Panc1 (cell line): ENCODE measurements at regions not wholly inside any gene's neighbourhood (a gene's known extent, or its start where the extent isn't known, plus 50 kb on each side); places are given as distances from the start of the nearest gene placed in this dataset.

Source experiments
- ATAC-seq: fragments of 200-7000 bp; cut with Tn5 transposase; 2 replicates; pipeline ENCODE4 v1.9.1; 2020; ENCODE audit warnings: mild to moderate bottlenecking, moderate library complexity
- BruUV-seq: library from RNA; stranded (reverse); fragments of 400-500 nt; replicated peaks from 2 replicates; lab custom pipeline; 2021; lab: Mats Ljungman, UMichigan
- CTCF ChIA-PET: fragments of 300-600 bp; sonication (Branson Sonifier 250); formaldehyde crosslinking; loops from one replicate; lab custom pipeline; 2022; ENCODE audit warnings: antibody characterized with exemption; lab: Charles Lee
- POLR2A ChIA-PET: fragments of 300-600 bp; sonication (Branson Sonifier 250); formaldehyde crosslinking; loops from one replicate; lab custom pipeline; 2022; ENCODE audit warnings: antibody characterized with exemption; lab: Charles Lee
- DNase-seq: peaks from one replicate; pipeline ENCODE4 v3.0.0-alpha.2; 2010; ENCODE audit warnings: low read depth, low spot score
- H3K27ac ChIP-seq: 2 replicates; pipeline ENCODE4 v1.5.1; 2011; ENCODE audit warnings: mild to moderate bottlenecking, low read length, inconsistent platforms
- H3K27me3 ChIP-seq: fragments of 200-500 bp; sonication (Bioruptor generic); 2 replicates; pipeline ENCODE4 v1.6.0; 2014; ENCODE audit warnings: low read length, inconsistent platforms; ENCODE audit not compliant: control insufficient read depth, insufficient read depth
- H3K36me3 ChIP-seq: fragments of 200-500 bp; sonication (Bioruptor generic); 2 replicates; pipeline ENCODE4 v1.5.1; 2014; ENCODE audit warnings: inconsistent platforms, mild to moderate bottlenecking, low read length, moderate library complexity; ENCODE audit not compliant: control insufficient read depth, insufficient read depth
- H3K4me1 ChIP-seq: 2 replicates; pipeline ENCODE4 v1.5.1; 2011; ENCODE audit warnings: inconsistent platforms, mild to moderate bottlenecking, low read length, moderate library complexity; ENCODE audit not compliant: control insufficient read depth, insufficient read depth
- H3K4me3 ChIP-seq, 2 experiments: 2 replicates each; pipeline ENCODE4 v1.5.1; 2011 to 2012; ENCODE audit warnings: low read depth in 2 of 2, low read length in 2 of 2, mild to moderate bottlenecking in 2 of 2, inconsistent platforms in 1 of 2, moderate library complexity in 1 of 2
- H3K9me3 ChIP-seq: fragments of 200-500 bp; sonication (Bioruptor generic); 2 replicates; pipeline ENCODE4 v1.5.1; 2014; ENCODE audit warnings: low read depth, mild to moderate bottlenecking, inconsistent platforms, low read length, moderate library complexity; ENCODE audit not compliant: control insufficient read depth, insufficient read depth
- POLR2AphosphoS5 ChIP-seq: IDR thresholded peaks from 2 replicates; pipeline ENCODE4 v1.6.1; 2012; ENCODE audit warnings: mild to moderate bottlenecking, low read depth, low read length, moderate library complexity
- SIN3A ChIP-seq: IDR thresholded peaks from 2 replicates; pipeline ENCODE4 v1.6.1; 2012; ENCODE audit warnings: low read depth, mild to moderate bottlenecking, low read length, moderate library complexity, borderline replicate concordance; ENCODE audit not compliant: insufficient read depth
- TCF7L2 ChIP-seq: IDR thresholded peaks from 2 replicates; pipeline ENCODE4 v1.6.1; 2011; ENCODE audit warnings: mild to moderate bottlenecking, low read depth, low read length, inconsistent platforms
- in situ Hi-C: cut with HindIII; loops from 2 replicates; pipeline ENCODE4 v1.10.0; 2016; ENCODE audit warnings: low sequenced_read_pairs, low pct_unique_long_range_greater_than_20kb
- intact Hi-C: fragments of 100-400 bp; cut with micrococcal nuclease; formaldehyde crosslinking; loops from one replicate; pipeline ENCODE4 v1.10.0; 2022; ENCODE audit not compliant: unreplicated experiment
- TF ChIP-seq, protein P1 (sequence below), 2 experiments: IDR thresholded peaks; 2 replicates each; pipeline ENCODE4 v1.6.1; 2011 to 2012; ENCODE audit warnings: low read depth in 2 of 2, control low read depth in 1 of 2, low read length in 1 of 2, mild to moderate bottlenecking in 1 of 2, moderate library complexity in 1 of 2; ENCODE audit not compliant: insufficient read depth in 1 of 2
- TF ChIP-seq, protein P2 (sequence below): fragments of 450-650 bp; IDR thresholded peaks from 2 replicates; pipeline ENCODE4 v1.5.1; 2017; ENCODE audit warnings: mild to moderate bottlenecking

DNA sequence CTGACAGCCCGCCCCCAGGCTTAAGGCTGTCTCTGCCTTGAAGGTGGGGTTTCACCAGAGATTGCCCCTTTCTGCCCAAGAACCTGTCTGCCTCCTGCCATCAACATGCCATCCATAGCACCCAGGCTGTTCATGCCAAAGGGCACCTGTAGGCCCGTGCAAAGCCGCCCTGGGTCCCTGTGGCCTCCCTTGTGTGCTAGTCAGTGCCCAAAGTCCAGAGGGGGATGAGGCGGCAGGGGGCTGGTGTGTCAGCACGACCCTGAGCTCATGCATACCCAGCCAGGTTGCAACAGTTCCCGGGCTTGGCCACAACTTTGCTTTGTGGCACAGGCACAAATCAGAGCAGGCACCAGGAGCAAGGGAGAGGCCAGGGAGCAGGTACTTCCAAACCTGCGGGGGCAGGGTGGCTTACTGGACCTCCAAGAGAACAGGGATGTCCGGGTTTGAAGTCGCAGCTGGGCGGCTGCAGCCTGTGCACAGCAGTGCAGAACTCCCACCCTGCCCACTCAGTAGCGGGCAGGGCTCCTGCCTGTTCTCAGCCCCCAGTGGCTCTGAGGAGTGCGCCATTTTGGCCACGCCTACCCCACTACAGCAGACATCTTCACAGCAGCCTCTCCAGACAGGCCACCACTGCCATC lies 671.1 kb upstream of the GRM3 start:
- Histone ChIP-seq H3K36me3 (no peaks in the 10 kb centered on the region; the same call in 1 of the 2 replicates), H3K4me1 (no peaks in the 10 kb centered on the region), H3K27me3 (no peaks in the 10 kb centered on the region), H3K27ac (no peak overlapping the region), H3K9me3 (no peaks in the 10 kb centered on the region), H3K4me3 (no peak overlapping the region)
- intact Hi-C loops (no loop called here), in situ Hi-C loops (no loop called here)
- ChIA-PET POLR2A (no interaction called here), CTCF (no interaction called here)
- BruUV-seq: no TSS peak
- DNase-seq (no peak), ATAC-seq (no peak)
- no peak for TF ChIP-seq TCF7L2
- no peak for TF ChIP-seq SIN3A
- TF ChIP-seq, protein P1, sequence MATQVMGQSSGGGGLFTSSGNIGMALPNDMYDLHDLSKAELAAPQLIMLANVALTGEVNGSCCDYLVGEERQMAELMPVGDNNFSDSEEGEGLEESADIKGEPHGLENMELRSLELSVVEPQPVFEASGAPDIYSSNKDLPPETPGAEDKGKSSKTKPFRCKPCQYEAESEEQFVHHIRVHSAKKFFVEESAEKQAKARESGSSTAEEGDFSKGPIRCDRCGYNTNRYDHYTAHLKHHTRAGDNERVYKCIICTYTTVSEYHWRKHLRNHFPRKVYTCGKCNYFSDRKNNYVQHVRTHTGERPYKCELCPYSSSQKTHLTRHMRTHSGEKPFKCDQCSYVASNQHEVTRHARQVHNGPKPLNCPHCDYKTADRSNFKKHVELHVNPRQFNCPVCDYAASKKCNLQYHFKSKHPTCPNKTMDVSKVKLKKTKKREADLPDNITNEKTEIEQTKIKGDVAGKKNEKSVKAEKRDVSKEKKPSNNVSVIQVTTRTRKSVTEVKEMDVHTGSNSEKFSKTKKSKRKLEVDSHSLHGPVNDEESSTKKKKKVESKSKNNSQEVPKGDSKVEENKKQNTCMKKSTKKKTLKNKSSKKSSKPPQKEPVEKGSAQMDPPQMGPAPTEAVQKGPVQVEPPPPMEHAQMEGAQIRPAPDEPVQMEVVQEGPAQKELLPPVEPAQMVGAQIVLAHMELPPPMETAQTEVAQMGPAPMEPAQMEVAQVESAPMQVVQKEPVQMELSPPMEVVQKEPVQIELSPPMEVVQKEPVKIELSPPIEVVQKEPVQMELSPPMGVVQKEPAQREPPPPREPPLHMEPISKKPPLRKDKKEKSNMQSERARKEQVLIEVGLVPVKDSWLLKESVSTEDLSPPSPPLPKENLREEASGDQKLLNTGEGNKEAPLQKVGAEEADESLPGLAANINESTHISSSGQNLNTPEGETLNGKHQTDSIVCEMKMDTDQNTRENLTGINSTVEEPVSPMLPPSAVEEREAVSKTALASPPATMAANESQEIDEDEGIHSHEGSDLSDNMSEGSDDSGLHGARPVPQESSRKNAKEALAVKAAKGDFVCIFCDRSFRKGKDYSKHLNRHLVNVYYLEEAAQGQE (IDR thresholded peaks at IDR 0.05; ENCODE audit: insufficient read depth in 1 of 2, low read depth in 2 of 2, low read length in 1 of 2): no peak
- TF ChIP-seq POLR2AphosphoS5: no peak

DNA sequence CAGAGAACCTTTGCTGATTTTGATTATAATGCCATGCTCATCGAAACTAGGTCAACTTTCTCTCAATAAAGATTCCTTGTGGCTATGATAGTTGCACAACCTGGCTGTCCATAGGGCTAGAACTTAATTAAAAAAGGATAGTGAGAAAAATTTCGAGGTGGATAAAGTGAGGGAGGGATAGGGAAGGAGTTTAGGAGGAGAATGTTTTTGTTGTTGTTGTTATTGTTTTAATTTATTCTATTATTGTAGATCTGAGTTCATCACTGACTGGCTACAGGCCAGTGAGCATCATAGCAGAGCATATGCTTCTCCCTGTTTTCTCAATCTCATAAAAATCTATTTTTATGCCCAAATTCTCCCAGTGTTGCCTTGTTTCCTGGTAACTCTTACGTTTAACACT lies 688.7 kb upstream of the GRM3 start:
- TF ChIP-seq TCF7L2 (no peak), SIN3A (no peak), POLR2AphosphoS5 (no peak)
- TF ChIP-seq, protein P1 (IDR thresholded peaks at IDR 0.05; ENCODE audit: insufficient read depth in 1 of 2, low read depth in 2 of 2, low read length in 1 of 2): no peak
- TF ChIP-seq, protein P2, sequence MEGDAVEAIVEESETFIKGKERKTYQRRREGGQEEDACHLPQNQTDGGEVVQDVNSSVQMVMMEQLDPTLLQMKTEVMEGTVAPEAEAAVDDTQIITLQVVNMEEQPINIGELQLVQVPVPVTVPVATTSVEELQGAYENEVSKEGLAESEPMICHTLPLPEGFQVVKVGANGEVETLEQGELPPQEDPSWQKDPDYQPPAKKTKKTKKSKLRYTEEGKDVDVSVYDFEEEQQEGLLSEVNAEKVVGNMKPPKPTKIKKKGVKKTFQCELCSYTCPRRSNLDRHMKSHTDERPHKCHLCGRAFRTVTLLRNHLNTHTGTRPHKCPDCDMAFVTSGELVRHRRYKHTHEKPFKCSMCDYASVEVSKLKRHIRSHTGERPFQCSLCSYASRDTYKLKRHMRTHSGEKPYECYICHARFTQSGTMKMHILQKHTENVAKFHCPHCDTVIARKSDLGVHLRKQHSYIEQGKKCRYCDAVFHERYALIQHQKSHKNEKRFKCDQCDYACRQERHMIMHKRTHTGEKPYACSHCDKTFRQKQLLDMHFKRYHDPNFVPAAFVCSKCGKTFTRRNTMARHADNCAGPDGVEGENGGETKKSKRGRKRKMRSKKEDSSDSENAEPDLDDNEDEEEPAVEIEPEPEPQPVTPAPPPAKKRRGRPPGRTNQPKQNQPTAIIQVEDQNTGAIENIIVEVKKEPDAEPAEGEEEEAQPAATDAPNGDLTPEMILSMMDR: no peak
- no peaks in the 10 kb centered on the region for H3K9me3 ChIP-seq
- no peaks in the 10 kb centered on the region for H3K36me3 ChIP-seq
- H3K4me1 ChIP-seq: no peaks in the 10 kb centered on the region
- intact Hi-C loops: no loop called here
- H3K27me3 ChIP-seq: no peaks in the 10 kb centered on the region
- in situ Hi-C loops: no loop called here
- DNase-seq (no peak), ATAC-seq (no peak)
- no peak overlapping the region for H3K4me3 ChIP-seq
- no TSS peak for BruUV-seq
- CTCF ChIA-PET: no interaction called here
- POLR2A ChIA-PET: no interaction called here
- H3K27ac ChIP-seq: no peak overlapping the region
